Adrenal gland (tissue), 9 donors: ENCODE measurements at regions not wholly inside any gene's neighbourhood (a gene's known extent, or its start where the extent isn't known, plus 50 kb on each side); places are given as distances from the start of the nearest gene placed in this dataset.

ENCODE experiments used
- DNase-seq, 7 donors: peaks; one replicate each; pipeline ENCODE4 v3.0.0-alpha.2; 2019 to 2020
- H3K27ac ChIP-seq, 5 donors: fragments of 200-600 bp; sonication (generic) in 4 of 5; 1 replicate in 3 of 5; 2 replicates in 2 of 5; pipeline versions ENCODE4 v1.5.1 to v1.8.0; 2016 to 2020; ENCODE audit warnings: mild to moderate bottlenecking in 1 of 5
- H3K27me3 ChIP-seq: fragments of 200-600 bp; 2 replicates; pipeline ENCODE4 v1.8.0; 2021
- H3K36me3 ChIP-seq, 2 donors: fragments of 200-600 bp; replicated peaks in 1 of 2; 1 replicate in 1 of 2; 2 replicates in 1 of 2; pipeline versions ENCODE4 v1.5.1 to v1.8.0; 2018 to 2022
- H3K4me1 ChIP-seq, 2 donors: fragments of 200-600 bp; replicated peaks in 1 of 2; 1 replicate in 1 of 2; 2 replicates in 1 of 2; pipeline versions ENCODE4 v1.5.1 to v1.8.0; 2018 to 2021
- H3K4me3 ChIP-seq, 4 donors: fragments of 200-600 bp; sonication (generic) in 3 of 4; one replicate each; pipeline ENCODE4 v1.5.1; 2016 to 2018
- H3K9me3 ChIP-seq, 3 donors: fragments of 200-600 bp; sonication (generic) in 1 of 3; replicated peaks in 1 of 3; 1 replicate in 2 of 3; 2 replicates in 1 of 3; pipeline versions ENCODE4 v1.5.1 to v1.8.0; 2016 to 2021
- CTCF ChIP-seq, 6 experiments: fragments of 450-650 bp in 4 of 6; fragments of 200-600 bp in 2 of 6; sonication (generic) in 1 of 6; IDR thresholded peaks; 1 replicate in 5 of 6; 2 replicates in 1 of 6; pipeline versions ENCODE4 v1.5.1 to v1.8.0; 2016 to 2021; ENCODE audit warnings: antibody characterized with exemption in 6 of 6, mild to moderate bottlenecking in 2 of 6, moderate library complexity in 1 of 6
- POLR2A ChIP-seq, 2 donors: fragments of 450-650 bp; IDR thresholded peaks; one replicate each; pipeline ENCODE4 v1.6.1; 2017; ENCODE audit warnings: antibody characterized with exemption in 2 of 2, mild to moderate bottlenecking in 2 of 2, moderate library complexity in 1 of 2
- WGBS, 4 donors: extraction: QIAGEN DNeasy Blood & Tissue Kit in 2 of 4; methylation state at CpG; one replicate each; pipeline versions ENCODE4 v1.1.5 to v1.1.7; 2013 to 2017; 5-methylcytosine and 5-hydroxymethylcytosine counted together
- intact Hi-C, 2 donors: fragments of 100-400 bp; cut with DNase I; formaldehyde crosslinking; loops; one replicate each; pipeline versions ENCODE4 v1.14.1 to v1.15.0; 2022 to 2023
- donor health status: healthy with polysubstance abuse.
- donor health status: Bipolar disorder and iron deficiency.
- donor health status: DM: yes; HTN: yes; CAD: no.
- donor health status: DM: no; HTN: no; CAD: no.
- donor health status: DM: no; HTN: no; CAD: no.

GRCh38 chr4:53902786-53903185 lies 161.6 kb downstream of the CHIC2 start:
- H3K27ac ChIP-seq, result no peak overlapping the region
- 81 to 95% (median 84%) methylated on average over 2 of the region's 2 CpGs for WGBS, 4 donors
- H3K9me3 ChIP-seq, result no peaks in the 10 kb centered on the region
- no peak overlapping the region for H3K4me3 ChIP-seq
- intact Hi-C loops, result no loop called here
- H3K4me1 ChIP-seq, result no peaks in the 10 kb centered on the region
- no peak for TF ChIP-seq POLR2A (IDR thresholded peaks at IDR 0.05)
- TF ChIP-seq CTCF (IDR thresholded peaks at IDR 0.05), result no peak
- no peaks in the 10 kb centered on the region for H3K36me3 ChIP-seq
- no peak for DNase-seq
- no peaks in the 10 kb centered on the region for H3K27me3 ChIP-seq

GRCh38 chr4:53900271-53900649 lies 164.1 kb downstream of the CHIC2 start:
- Histone ChIP-seq H3K9me3 (no peaks in the 10 kb centered on the region), H3K27me3 (no peaks in the 10 kb centered on the region), H3K36me3 (no peaks in the 10 kb centered on the region), H3K4me3 (no peak overlapping the region), H3K4me1 (no peaks in the 10 kb centered on the region), H3K27ac (peak overlapping the region in 3 of 5 donors; percentile 27 to 74 (median 32))
- TF ChIP-seq CTCF (IDR thresholded peaks at IDR 0.05) (no peak), POLR2A (IDR thresholded peaks at IDR 0.05) (no peak)
- intact Hi-C loops, result no loop called here
- no peak for DNase-seq
- 56 to 71% (median 67%) methylated on average over 3 of the region's 3 CpGs for WGBS, 4 donors

GRCh38 chr4:53899586-53900270 lies 164.7 kb downstream of the CHIC2 start:
- Histone ChIP-seq H3K27me3 (no peaks in the 10 kb centered on the region), H3K4me1 (no peaks in the 10 kb centered on the region), H3K27ac (peak overlapping the region in 3 of 5 donors; percentile 27 to 74 (median 32)), H3K36me3 (no peaks in the 10 kb centered on the region), H3K4me3 (no peak overlapping the region), H3K9me3 (no peaks in the 10 kb centered on the region)
- WGBS, 4 donors, result 33 to 43% (median 41%) methylated on average over 9 of the region's 9 CpGs
- peak in 5 of 7 donors; percentile 44 to 77 (median 49) for DNase-seq
- intact Hi-C loops, result no loop called here
- TF ChIP-seq POLR2A (IDR thresholded peaks at IDR 0.05), result no peak
- no peak for TF ChIP-seq CTCF (IDR thresholded peaks at IDR 0.05)

GRCh38 chr4:53895137-53895536 lies 169.3 kb downstream of the CHIC2 start:
- H3K27ac ChIP-seq, result no peak overlapping the region
- H3K36me3 ChIP-seq, result no peaks in the 10 kb centered on the region
- intact Hi-C loops, result no loop called here
- TF ChIP-seq CTCF (IDR thresholded peaks at IDR 0.05), result no peak
- no peak for TF ChIP-seq POLR2A (IDR thresholded peaks at IDR 0.05)
- no peaks in the 10 kb centered on the region for H3K27me3 ChIP-seq
- no peak for DNase-seq
- WGBS, 4 donors, result 80 to 86% (median 83%) methylated on average over 3 of the region's 3 CpGs
- H3K4me1 ChIP-seq, result no peaks in the 10 kb centered on the region
- H3K9me3 ChIP-seq, result no peaks in the 10 kb centered on the region
- H3K4me3 ChIP-seq, result no peak overlapping the region
